Renal cortex interstitium (tissue), 11 donors: ENCODE measurements at regions not wholly inside any gene's neighbourhood (a gene's known extent, or its start where the extent isn't known, plus 50 kb on each side); places are given as distances from the start of the nearest gene placed in this dataset.
"Not testable (repeated sequence)": the region's sequence is repeated elsewhere in the genome, so short reads cannot be mapped to it uniquely, and the experiment has no call there.

ENCODE experiments used
- DNase-seq, 11 donors: peaks; one replicate each; pipeline ENCODE4 v3.0.0-alpha.2; 2013; ENCODE audit warnings: low read depth in 9 of 11, low spot score in 4 of 11; ENCODE audit errors: extremely low read depth in 1 of 11

DNA sequence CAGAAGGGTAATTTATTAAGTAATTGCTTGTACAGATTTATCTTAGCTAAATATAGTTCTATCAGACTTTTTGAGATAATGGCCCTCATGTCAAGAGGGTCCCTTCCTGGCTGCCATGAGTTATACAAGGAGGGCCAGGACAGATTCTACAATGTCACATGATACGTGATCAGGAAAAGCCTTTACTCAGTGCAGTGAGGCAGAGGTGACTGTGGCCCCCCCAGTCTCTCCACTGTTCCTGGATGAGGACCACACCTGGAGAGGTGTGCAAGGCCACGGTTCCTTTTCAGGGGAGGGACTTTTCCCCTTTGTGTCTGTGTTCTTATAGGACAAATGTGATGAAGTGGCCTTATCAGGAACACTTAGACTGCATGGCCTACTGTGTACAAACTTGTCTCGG, 54.3 kb upstream of the LRCH1 start:
- no peak for DNase-seq

DNA sequence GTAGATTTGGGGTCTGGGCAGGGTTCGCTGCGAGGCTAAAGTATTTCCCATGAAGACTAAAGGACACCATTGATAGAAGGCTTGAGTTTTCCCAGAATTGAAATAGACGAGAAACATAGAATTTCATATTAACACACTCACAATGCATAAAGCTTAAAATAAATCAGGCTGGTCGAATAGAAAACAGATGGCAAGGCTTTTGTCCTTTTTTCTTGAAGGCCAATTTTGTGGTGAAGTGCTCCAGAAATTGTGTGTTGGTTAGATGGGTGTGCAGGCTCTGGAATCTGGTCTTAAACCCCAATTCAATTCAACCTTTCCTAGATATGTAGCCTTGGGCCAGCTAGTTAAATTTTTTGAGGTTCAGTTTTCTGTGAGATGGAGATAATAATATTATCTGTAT, 56.9 kb upstream of the LRCH1 start:
- no peak for DNase-seq

DNA sequence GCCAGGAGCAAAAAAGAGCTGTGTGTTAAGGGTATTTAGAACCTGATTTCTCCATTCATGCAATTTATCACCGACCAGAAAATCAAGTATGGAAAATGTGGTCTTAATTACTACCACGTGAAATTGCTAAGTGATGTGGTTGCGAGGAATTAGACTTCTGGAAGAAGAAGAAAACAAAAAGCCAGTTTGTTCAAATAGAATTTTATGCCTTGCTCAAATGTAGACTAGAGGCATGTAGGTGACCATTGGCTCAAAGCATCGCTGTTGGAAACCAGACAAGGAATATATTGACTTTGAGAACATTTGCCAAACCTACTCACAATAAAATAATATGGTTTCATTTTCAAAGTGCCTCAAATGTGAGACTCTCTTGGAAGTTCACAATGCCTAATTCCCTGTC, 57.3 kb upstream of the LRCH1 start:
- no peak for DNase-seq

DNA sequence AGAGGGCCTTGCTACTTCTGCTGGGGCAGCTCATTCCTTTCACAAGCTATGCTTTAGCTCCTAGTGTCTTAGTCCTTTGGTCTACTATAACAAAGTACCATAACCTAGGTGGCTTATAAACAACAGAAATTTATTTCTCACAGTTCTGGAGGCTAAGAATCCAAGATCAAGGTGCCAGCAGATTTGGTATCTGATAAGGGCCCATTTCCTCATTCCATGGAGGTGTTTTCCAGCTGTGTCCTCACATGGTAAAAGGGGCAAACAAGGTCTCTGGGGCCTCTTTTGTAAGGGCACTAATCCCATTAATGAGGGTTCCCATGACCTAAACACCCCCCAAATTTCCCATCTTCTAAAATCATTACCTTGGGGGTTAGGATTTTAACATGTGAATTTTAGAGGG, 57.9 kb upstream of the LRCH1 start:
- DNase-seq: no peak

DNA sequence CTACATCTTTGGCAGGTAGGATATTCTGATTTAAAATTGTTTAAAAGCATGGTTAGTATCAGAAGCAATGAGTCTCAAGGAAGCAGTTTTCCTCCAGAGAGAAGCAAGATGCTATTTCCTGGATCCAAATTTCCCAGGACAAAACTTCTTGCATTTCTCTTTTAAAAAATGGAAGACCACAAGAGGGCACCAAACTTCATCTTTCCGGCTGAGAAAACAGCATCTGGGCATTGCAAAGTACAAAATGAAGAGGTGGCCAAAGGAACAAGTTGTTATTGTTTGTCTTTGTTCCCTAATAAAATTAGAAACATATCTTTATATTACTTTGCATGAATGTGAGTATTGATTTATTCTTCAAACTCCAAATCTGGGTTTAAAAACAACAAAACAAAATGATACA, 60.0 kb upstream of the LRCH1 start:
- DNase-seq: peak in 8 of 11 donors; percentile 37 to 73 (median 58)

DNA sequence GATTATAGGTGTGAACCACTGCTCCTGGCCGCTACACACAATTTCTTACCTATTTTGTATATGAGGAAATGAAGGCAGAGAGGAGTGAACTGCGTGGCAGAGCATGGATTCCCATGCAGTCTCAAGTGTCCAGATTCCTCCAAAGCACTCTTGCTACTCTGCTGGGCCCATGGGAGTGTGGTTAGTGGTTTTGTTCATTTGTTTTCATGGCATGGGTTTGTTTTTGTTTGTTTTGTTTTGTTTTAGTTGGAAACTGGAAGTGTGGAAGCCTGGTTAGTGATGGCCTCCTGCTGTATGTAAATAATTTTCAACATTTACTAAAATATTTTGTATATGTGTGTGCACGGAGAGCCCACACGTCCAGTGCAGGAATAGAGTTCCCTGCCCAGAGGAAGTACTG, 61.3 kb upstream of the LRCH1 start:
- no peak for DNase-seq

DNA sequence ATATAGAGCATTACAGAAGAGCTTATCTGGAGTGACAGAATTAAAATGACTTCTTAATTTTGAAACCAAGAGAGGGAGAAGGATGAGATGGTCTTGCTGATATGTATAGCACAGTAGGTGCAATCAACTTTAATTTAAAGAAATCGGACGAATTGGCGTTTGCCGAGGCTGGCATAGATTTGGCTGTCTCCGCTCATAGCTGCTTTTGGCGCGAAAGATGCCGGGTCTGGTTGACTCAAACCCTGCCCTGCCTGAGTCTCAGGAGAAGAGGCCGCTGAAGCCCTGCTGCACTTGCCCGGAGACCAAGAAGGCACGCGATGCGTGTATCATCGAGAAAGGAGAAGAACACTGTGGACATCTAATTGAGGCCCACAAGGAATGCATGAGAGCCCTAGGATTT, 62.3 kb upstream of the LRCH1 start:
- DNase-seq: not testable (repeated sequence)

DNA sequence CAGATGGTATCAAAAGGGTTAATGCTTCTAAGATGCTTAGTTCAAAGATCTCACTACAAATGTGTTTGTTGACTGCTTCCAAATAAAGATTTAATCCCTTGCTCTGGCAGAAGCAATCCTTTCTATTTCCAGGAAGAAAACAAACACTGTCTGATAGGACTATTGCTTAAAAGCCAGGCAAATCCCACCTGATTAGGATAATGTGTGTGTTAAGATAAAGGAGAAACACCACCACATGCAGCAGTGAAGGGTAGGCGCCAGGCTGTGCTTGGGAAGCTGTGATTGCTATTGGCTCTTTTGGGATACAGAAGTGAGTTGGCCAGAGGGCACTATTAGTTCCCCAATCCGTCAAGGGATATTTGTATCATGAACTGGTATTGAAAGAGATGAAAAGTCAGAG, 62.8 kb upstream of the LRCH1 start:
- no peak for DNase-seq

DNA sequence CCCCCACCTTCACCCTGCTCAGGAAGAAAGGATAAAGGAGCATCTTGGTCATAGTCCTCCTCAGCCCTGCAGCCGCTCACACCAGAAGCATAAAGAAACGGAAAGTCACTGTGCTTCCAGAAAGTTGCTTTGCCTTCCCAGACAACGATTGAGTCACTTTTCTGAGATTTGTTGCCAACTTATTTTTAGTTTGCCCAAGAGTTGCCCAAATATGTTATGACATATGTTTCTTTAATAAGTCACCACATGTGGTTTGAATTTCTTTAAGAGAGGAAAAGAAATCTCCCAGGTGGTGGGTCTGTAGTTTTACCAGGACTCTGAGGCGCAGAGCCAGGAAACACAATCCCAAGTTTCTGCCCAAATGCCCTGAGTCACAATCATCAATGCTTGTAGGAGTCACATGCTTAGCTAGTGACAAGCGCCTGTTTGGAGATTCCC, 63.4 kb upstream of the LRCH1 start:
- no peak for DNase-seq

DNA sequence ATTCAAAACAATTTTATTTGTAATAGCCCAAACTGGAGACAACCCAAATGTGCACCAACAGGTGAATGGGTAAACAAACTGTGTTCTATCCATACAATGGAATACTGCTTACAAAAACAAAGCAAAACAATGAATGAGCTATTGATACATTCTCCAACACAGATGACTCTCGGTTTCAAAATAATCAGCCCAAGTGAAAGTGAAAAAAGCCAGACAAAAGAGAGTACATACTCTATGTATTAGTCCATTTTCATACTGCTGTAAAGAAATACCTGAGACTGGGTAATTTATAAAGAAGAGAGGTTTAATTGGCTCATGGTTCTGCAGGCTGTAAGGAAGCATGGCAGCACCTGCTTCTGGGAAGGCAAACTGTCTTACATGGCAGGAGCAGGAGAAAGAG, 65.2 kb upstream of the LRCH1 start:
- no peak for DNase-seq

DNA sequence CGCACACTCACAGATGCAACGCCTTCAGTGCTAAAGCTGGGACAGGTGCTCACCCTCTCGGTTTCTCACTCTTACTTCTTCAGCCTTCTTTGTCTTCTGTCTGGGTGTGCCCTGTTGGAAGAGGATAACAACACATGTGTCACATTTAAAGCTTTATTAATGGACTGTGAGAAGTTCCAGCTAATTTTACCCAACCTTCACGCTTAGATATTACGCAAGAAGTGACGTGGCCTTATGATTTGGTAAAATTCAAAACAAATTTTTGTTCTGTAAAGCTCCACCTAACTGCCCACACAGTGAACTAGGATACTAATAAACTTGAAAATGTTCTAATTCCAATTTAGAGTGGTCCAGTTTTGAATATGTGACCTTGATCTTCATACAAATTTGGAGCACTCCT, 66.7 kb upstream of the LRCH1 start:
- no peak for DNase-seq

DNA sequence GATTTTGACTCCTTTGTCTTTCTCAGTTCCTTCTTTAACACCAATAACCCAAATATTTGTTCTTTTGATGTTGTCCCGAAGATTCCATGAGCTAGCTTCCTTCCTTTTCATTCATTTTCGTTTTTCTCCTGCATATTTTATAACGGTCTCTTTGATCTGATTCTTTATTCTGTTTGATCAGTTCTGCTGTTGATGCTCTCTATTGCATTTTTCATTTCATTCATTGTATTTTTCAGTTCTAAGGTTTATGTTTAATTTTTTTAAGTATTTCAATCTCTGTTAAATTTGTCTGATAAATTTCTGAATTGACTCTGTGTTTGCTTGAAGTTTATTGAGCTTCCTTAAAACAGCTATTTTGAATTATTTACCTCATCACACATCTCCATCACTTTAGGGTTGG, 68.4 kb upstream of the LRCH1 start:
- no peak for DNase-seq

DNA sequence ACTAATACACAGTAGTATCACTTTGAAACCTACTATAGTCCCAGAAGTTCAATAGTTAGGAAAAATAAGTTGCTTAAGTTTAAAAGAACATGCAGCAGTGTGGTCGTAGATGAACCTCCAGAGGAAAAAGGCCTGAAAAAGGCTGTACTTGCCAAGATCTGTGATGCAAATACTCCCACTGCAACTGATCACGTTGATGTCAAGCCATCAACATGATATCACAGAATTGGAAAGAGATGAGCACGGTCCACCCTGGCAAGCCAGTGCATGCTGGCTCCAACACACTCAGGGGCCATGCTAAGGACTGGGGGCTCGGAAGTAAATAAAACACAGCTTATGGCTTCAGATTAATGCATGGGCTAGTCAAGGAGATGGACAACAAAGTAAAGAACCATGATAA, 71.8 kb upstream of the LRCH1 start:
- DNase-seq: no peak

DNA sequence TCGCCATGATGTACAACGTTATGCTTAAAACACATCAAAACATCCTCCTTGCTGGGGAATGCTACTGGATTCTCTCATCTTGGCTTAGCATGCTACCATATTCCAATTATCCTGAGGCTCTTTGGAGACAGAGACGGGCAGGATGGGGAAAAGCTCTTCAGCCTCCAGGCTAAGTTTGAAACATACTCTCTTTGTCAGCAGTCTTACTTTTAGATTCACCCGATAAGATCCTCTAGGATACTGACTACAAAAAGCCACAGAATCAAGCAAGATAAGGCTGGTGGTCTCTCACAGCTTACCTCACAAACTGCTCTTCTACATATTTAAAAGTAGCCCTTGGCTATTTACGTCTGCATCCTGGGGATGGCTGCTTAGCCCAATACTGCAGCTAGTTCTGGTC, 72.8 kb upstream of the LRCH1 start:
- no peak for DNase-seq

DNA sequence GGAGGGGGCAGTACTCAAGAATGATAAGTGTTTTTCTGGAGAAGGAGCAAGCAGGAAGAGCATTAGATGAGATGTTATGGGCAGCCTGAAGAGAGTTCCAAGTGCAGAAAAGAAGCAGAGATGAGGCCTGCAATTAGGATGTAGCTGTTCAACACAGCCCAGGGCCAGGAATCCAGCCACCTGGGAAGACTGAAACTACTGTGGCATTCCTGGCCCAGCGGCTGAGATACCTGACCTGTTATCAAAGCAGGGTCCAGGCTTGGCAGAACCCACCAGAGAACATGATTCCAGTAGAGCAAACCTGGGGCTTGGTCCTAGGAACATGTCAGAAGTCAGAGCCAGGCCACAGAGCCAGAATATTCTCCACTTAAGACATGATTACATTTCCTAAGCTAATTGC, 73.3 kb upstream of the LRCH1 start:
- no peak for DNase-seq

DNA sequence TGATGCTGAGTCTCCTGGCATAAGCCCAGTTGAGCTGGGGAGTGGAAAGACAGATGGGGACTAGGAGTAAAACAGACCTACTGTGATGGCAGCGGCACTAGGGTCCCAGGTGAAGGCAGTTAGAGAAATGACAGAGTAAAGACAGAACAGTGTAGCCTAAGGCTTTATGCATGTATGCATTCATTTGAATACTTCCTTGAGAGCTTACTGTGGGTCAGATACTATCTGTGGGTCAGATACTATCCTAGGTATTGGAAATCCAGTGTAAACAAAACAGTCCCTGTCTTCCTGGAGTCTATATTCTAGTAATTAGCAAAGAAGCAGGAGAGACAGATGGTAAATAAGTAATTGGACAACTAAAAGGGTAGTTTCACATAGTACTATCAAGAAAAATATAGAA, 73.7 kb upstream of the LRCH1 start:
- no peak for DNase-seq

DNA sequence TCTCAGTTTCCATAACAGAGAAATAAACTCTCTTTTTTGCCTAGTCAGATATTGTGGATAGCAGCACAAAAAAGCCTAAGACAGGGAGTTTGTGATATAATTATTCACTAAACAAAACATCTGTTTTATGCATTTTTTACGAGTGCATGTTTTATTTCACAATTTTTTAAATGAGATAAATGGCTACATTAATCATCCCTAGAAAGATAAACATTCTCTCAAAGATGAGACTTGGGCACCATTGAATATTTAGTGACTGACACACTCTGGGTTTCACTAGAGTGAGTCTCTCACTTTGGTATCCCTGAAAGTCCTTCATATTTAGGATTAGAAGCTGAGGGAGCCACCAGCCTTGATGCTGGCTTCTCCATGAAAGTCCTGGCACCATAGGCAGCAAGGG, 74.3 kb upstream of the LRCH1 start:
- no peak for DNase-seq

DNA sequence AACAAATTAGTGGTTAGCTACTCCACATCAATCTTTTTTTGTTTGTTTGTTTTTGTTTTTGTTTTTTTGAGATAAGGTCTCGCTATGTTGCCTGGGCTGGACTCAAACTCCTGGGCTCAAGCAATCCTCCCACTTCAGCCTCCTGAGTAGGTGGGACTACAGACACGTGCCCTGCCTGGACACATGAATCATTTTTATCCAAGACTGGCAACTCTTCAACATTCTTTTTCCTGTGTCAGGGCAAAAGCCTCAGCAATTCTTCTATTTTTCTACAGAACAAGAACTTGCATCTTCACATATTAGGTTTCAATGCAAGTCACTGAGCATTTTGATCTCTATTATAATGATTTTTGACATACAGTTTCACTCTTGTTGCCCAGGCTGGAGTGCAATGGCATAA, 76.8 kb upstream of the LRCH1 start:
- no peak for DNase-seq

DNA sequence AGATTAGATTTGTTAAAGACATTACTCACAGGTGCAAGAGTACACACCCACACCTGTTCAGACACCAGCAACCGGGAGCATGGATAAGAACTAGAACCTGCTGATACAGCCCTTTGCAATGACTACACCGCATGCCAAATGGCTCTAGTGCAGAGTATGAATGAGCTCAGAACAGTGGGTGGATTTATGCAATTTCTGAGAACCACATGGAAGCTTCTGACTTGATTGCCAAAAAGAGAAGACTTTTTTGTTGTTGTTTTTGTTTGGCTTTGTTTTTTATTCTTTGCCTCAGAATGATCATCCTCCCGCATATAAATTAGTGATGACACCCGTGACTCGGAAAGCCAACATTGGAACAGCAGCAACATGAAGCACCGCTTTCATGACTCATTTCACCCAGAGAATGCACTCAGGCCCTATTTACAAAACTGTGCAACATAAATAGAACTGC, 77.4 kb upstream of the LRCH1 start:
- peak in 1 of 11 donors; percentile 20 for DNase-seq

DNA sequence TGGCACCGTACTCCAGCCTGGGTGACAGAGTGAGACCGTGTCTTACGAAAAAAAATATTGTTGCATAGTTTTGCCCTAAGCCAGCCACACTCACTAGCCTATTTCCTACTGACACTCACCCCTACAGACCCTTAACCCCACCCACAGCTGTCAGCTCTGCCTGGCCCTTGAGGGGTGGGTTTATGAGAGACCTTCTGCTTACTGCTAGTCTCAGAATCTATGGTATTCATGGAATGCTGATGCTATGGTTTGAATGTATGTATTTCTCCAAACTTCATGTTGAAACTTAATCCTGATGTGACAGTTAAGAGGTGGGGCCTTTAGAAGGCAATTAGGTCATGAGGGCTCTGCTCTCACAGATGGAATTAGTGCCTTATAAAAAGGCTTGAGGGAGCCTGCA, 79.2 kb upstream of the LRCH1 start:
- DNase-seq: no peak

DNA sequence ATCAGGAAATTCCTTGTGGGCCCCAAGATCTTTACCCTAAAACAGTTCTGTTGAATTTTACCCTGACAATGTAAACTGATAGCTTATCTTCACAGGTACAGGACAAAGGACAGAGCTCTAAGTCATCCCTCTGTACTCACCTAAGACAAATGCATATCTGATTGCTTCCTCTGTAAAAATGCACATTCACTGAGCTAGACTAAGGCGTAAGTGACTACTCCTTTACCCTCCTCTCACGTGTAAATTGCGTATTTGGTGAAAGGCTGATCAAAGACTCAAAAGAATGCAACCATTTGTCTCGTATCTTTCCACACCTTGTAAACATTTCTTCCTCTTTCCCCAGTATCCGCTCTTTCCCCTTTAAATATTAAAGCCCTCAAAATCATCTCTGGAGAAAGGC, 80.6 kb upstream of the LRCH1 start:
- DNase-seq: no peak

DNA sequence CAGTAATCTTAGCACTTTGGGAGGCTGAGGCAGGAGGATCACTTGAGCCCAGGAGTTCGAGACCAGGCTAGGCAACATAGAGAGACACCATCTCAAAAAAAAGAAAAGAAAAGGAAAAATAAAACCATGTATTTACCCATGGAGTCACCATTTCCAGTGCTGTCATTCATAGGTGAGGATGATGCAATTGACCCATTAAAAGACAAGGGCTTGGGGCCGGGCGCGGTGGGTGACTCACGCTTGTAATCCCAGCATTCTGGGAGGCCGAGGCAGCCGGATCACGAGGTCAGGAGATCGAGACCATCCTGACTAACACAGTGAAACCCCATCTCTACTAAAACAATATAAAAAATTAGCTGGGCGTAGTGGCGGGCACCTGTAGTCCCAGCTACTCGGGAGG, 82.6 kb upstream of the RUBCNL start:
- DNase-seq: not testable (repeated sequence)
